IMR-90 (cell line): ENCODE measurements at regions not wholly inside any gene's neighbourhood (a gene's known extent, or its start where the extent isn't known, plus 50 kb on each side); places are given as distances from the start of the nearest gene placed in this dataset.

Source experiments
- ATAC-seq: fragments of 200-7000 bp; cut with Tn5 transposase; 2 replicates; pipeline ENCODE4 v1.9.1; 2020; ENCODE audit warnings: low read depth, mild to moderate bottlenecking, moderate library complexity
- BruUV-seq: library from RNA; stranded (reverse); fragments of 400-500 nt; replicated peaks from 2 replicates; lab custom pipeline; 2021; lab: Mats Ljungman, UMichigan
- CTCF ChIA-PET: fragments of 300-600 bp; formaldehyde crosslinking; extraction: SDS; loops from one replicate; lab custom pipeline; 2021; ENCODE audit warnings: antibody characterized with exemption; lab: Yijun Ruan, JAX
- POLR2A ChIA-PET: fragments of 300-600 bp; sonication (Branson Sonifier 250); formaldehyde crosslinking; loops from one replicate; lab custom pipeline; 2022; ENCODE audit warnings: antibody characterized with exemption; ENCODE audit not compliant: unreplicated experiment; lab: Charles Lee
- DNase-seq: peaks from one replicate; pipeline ENCODE4 v3.0.0; 2013
- H2AFZ ChIP-seq: replicated peaks from 2 replicates; pipeline ENCODE3; 2013; ENCODE audit warnings: low read length, mild to moderate bottlenecking; ENCODE audit not compliant: poor library complexity
- H2AK5ac ChIP-seq: 2 replicates; pipeline ENCODE4 v1.6.1; 2013; ENCODE audit warnings: low read depth, low read length, inconsistent platforms
- H2AK9ac ChIP-seq: replicated peaks from 2 replicates; pipeline ENCODE3; 2013; ENCODE audit warnings: mild to moderate bottlenecking, low read depth, low read length, moderate library complexity; ENCODE audit not compliant: poor library complexity
- H2BK120ac ChIP-seq: 2 replicates; pipeline ENCODE4 v1.6.1; 2013; ENCODE audit warnings: low read depth, low read length, inconsistent platforms
- H2BK15ac ChIP-seq: 3 replicates; pipeline ENCODE4 v1.6.1; 2013; ENCODE audit warnings: low read depth, low read length, inconsistent platforms
- H2BK20ac ChIP-seq: 2 replicates; pipeline ENCODE4 v1.6.1; 2013; ENCODE audit warnings: low read depth, mild to moderate bottlenecking, inconsistent platforms, low read length, moderate library complexity
- H2BK5ac ChIP-seq: 2 replicates; pipeline ENCODE4 v1.6.1; 2013; ENCODE audit warnings: mild to moderate bottlenecking, low read depth, low read length, inconsistent platforms; ENCODE audit not compliant: poor library complexity, severe bottlenecking
- H3K14ac ChIP-seq: replicated peaks from 2 replicates; pipeline ENCODE4 v1.6.1; 2013; ENCODE audit warnings: low read depth, low read length, inconsistent platforms
- H3K18ac ChIP-seq: 2 replicates; pipeline ENCODE4 v1.6.1; 2013; ENCODE audit warnings: low read depth, low read length, control low read depth
- H3K23ac ChIP-seq: 2 replicates; pipeline ENCODE4 v1.6.1; 2013; ENCODE audit warnings: low read depth, low read length, inconsistent platforms
- H3K27ac ChIP-seq: 2 replicates; pipeline ENCODE4 v1.5.1; 2013; ENCODE audit warnings: mild to moderate bottlenecking, control low read depth, low read length; ENCODE audit not compliant: insufficient read depth
- H3K27me3 ChIP-seq: 2 replicates; pipeline ENCODE4 v1.6.1; 2013; ENCODE audit warnings: low read length; ENCODE audit not compliant: control insufficient read depth, insufficient read depth
- H3K36me3 ChIP-seq: 2 replicates; pipeline ENCODE4 v1.6.1; 2013; ENCODE audit warnings: low read length, mixed read lengths; ENCODE audit not compliant: control insufficient read depth, insufficient read depth
- H3K4ac ChIP-seq: 2 replicates; pipeline ENCODE4 v1.6.1; 2013; ENCODE audit warnings: low read depth, low read length, inconsistent platforms
- H3K4me1 ChIP-seq: 2 replicates; pipeline ENCODE4 v1.6.1; 2013; ENCODE audit warnings: low read length, mixed read lengths; ENCODE audit not compliant: control insufficient read depth, insufficient read depth
- H3K4me2 ChIP-seq: 2 replicates; pipeline ENCODE4 v1.6.1; 2013; ENCODE audit warnings: low read depth, mild to moderate bottlenecking, control low read depth, low read length, moderate library complexity
- H3K4me3 ChIP-seq: 2 replicates; pipeline ENCODE4 v1.5.1; 2013; ENCODE audit warnings: low read depth, mild to moderate bottlenecking, control low read depth, low read length, moderate library complexity; ENCODE audit not compliant: insufficient read depth
- H3K56ac ChIP-seq: 2 replicates; pipeline ENCODE4 v1.6.1; 2013; ENCODE audit warnings: low read length, inconsistent platforms; ENCODE audit not compliant: insufficient read depth; ENCODE audit errors: extremely low read depth
- H3K79me1 ChIP-seq, 2 experiments: 2 replicates each; pipeline ENCODE4 v1.6.1; 2013; ENCODE audit warnings: low read length in 2 of 2, inconsistent platforms in 1 of 2, low read depth in 1 of 2
- H3K9ac ChIP-seq: 2 replicates; pipeline ENCODE4 v1.6.1; 2013; ENCODE audit warnings: low read depth, low read length, control low read depth
- H3K9me1 ChIP-seq: 2 replicates; pipeline ENCODE4 v1.6.1; 2013; ENCODE audit warnings: low read length, inconsistent platforms; ENCODE audit not compliant: insufficient read depth
- H3K9me3 ChIP-seq: 2 replicates; pipeline ENCODE4 v1.6.1; 2013; ENCODE audit warnings: low read length; ENCODE audit not compliant: control insufficient read depth, insufficient read depth
- H4K20me1 ChIP-seq: 2 replicates; pipeline ENCODE4 v1.6.1; 2013; ENCODE audit warnings: low read length, inconsistent platforms; ENCODE audit not compliant: insufficient read depth
- H4K5ac ChIP-seq: 2 replicates; pipeline ENCODE4 v1.6.1; 2013; ENCODE audit warnings: mild to moderate bottlenecking, low read depth, low read length, control low read depth
- H4K8ac ChIP-seq, 2 experiments: 2 replicates each; pipeline ENCODE4 v1.6.1; 2013; ENCODE audit warnings: low read depth in 2 of 2, low read length in 2 of 2, control low read depth in 1 of 2, inconsistent platforms in 1 of 2
- H4K91ac ChIP-seq: 2 replicates; pipeline ENCODE4 v1.6.1; 2013; ENCODE audit warnings: low read depth, low read length, inconsistent platforms; ENCODE audit not compliant: insufficient read depth
- BHLHE40 ChIP-seq: fragments of 150-350 bp; IDR thresholded peaks from 2 replicates; pipeline ENCODE4 v1.6.1; 2016; ENCODE audit warnings: mild to moderate bottlenecking, low read depth, low read length
- CEBPB ChIP-seq: IDR thresholded peaks from 2 replicates; pipeline ENCODE4 v1.6.1; 2012; ENCODE audit warnings: low read depth, low read length, improper control_type of control experiment
- CHD1 ChIP-seq: IDR thresholded peaks from 2 replicates; pipeline ENCODE4 v1.6.1; 2012; ENCODE audit warnings: low read depth, low read length, improper control_type of control experiment
- ELK1 ChIP-seq: fragments of 150-350 bp; IDR thresholded peaks from 2 replicates; pipeline ENCODE4 v1.6.1; 2016; ENCODE audit warnings: low read depth, mild to moderate bottlenecking, low read length, moderate library complexity, borderline replicate concordance
- FOS ChIP-seq: fragments of 150-350 bp; IDR thresholded peaks from 2 replicates; pipeline ENCODE4 v1.6.1; 2016; ENCODE audit warnings: low read depth, low read length
- MAFK ChIP-seq: IDR thresholded peaks from 2 replicates; pipeline ENCODE4 v1.6.1; 2012; ENCODE audit warnings: low read depth, low read length, improper control_type of control experiment
- MAZ ChIP-seq: IDR thresholded peaks from 2 replicates; pipeline ENCODE4 v1.6.1; 2012; ENCODE audit warnings: low read depth, mild to moderate bottlenecking, low read length, improper control_type of control experiment, moderate library complexity, borderline replicate concordance
- MXI1 ChIP-seq: IDR thresholded peaks from 2 replicates; pipeline ENCODE4 v1.6.1; 2012; ENCODE audit warnings: low read depth, mild to moderate bottlenecking, low read length, moderate library complexity, borderline replicate concordance
- NFE2L2 ChIP-seq: fragments of 150-350 bp; IDR thresholded peaks from 2 replicates; pipeline ENCODE4 v1.6.1; 2016; ENCODE audit warnings: low read depth, mild to moderate bottlenecking, low read length
- POLR2A ChIP-seq: IDR thresholded peaks from 2 replicates; pipeline ENCODE4 v1.6.1; 2012; ENCODE audit warnings: mild to moderate bottlenecking, low read depth, low read length
- RCOR1 ChIP-seq: IDR thresholded peaks from 2 replicates; pipeline ENCODE4 v1.6.1; 2012; ENCODE audit warnings: mild to moderate bottlenecking, low read length, improper control_type of control experiment; ENCODE audit not compliant: insufficient replicate concordance
- SMC3 ChIP-seq: fragments of 150-350 bp; IDR thresholded peaks from 2 replicates; pipeline ENCODE4 v1.6.1; 2016; ENCODE audit warnings: low read depth, mild to moderate bottlenecking, antibody characterized with exemption, low read length, moderate library complexity
- WGBS, 2 experiments: methylation state at CpG; one replicate each; pipeline versions ENCODE4 v1.1.5 to v1.1.7; 2013; ENCODE audit warnings: missing lambda C conversion rate in 2 of 2; ENCODE audit not compliant: insufficient read length in 1 of 2; ENCODE audit errors: extremely low coverage in 2 of 2; 5-methylcytosine and 5-hydroxymethylcytosine counted together
- dilution Hi-C: fragments of 300-500 bp; cut with HindIII; formaldehyde crosslinking; loops from one replicate; pipeline ENCODE4 v1.14.3; 2018; ENCODE audit warnings: low sequenced_read_pairs; ENCODE audit not compliant: unreplicated experiment
- in situ Hi-C: fragments of 300-500 bp; cut with MboI; formaldehyde crosslinking; loops from 3 replicates; pipeline ENCODE4 v1.14.3; 2019; ENCODE audit warnings: low sequenced_read_pairs, inconsistent platforms, mixed read lengths
- intact Hi-C: fragments of 100-400 bp; cut with micrococcal nuclease; formaldehyde crosslinking; loops from 2 replicates; pipeline ENCODE4 v1.10.0; 2022
- TF ChIP-seq, protein P1 (sequence below): conservative IDR thresholded peaks from 2 replicates; pipeline ENCODE4 v1.5.1; 2012; ENCODE audit warnings: mild to moderate bottlenecking, low read depth, low read length, improper control_type of control experiment
- TF ChIP-seq, protein P2 (sequence below): fragments of 150-350 bp; IDR thresholded peaks from 2 replicates; pipeline ENCODE4 v1.6.1; 2017; ENCODE audit warnings: mild to moderate bottlenecking, antibody characterized with exemption, low read length, low read depth

GRCh38 chr3:177932750-177933660 lies 603.2 kb upstream of the KCNMB2 start:
- intact Hi-C loops: no loop called here
- Histone ChIP-seq H4K91ac (no peak overlapping the region), H3K56ac (no peak overlapping the region), H2AK5ac (no peak overlapping the region), H3K23ac (no peak overlapping the region), H2BK20ac (no peak overlapping the region), H3K4ac (no peak overlapping the region), H4K5ac (no peak overlapping the region), H3K4me2 (no peak overlapping the region), H3K18ac (peak overlapping the region; percentile 67; the same call in 1 of the 2 replicates), H2BK120ac (no peak overlapping the region), H2BK5ac (peak overlapping the region; percentile 15), H3K9ac (no peak overlapping the region), H2BK15ac (0 out of 3 replicates have a peak overlapping the region, but pooled peaks have one; percentile 21), H4K20me1 (no peaks in the 10 kb centered on the region), H3K9me3 (no peaks in the 10 kb centered on the region), H3K36me3 (no peaks in the 10 kb centered on the region), H2AFZ (no peak overlapping the region), H3K79me1 (no peaks in the 10 kb centered on the region), H3K4me3 (no peak overlapping the region), H4K8ac (peak overlapping the region in 1 of 2 experiments; percentile 66; a peak in 1 of 4 replicates), H3K27me3 (no peaks in the 10 kb centered on the region), H2AK9ac (no peak overlapping the region), H3K4me1 (peaks cover 10% of the 10 kb centered on the region), H3K9me1 (no peaks in the 10 kb centered on the region), H3K27ac (no peak overlapping the region), H3K14ac (no peak overlapping the region; the same call in 1 of the 2 replicates)
- ChIA-PET CTCF (interaction anchor here (0.6 to 0.7 kb wide), 2 partner anchors 15 to 56 kb away, joined by 3 to 5 read pairs; no protein-coding TSS in a partner anchor), POLR2A (no interaction called here)
- no peak for ATAC-seq
- peak; percentile 6 for DNase-seq
- dilution Hi-C loops: no loop called here
- 100% methylated on average over 1 of the region's 5 CpGs; no CpG with 5 or more reads in 1 of the 2 experiments for WGBS, 2 experiments
- in situ Hi-C loops: no loop called here
- no TSS peak for BruUV-seq
- TF ChIP-seq MXI1: no peak
- no peak for TF ChIP-seq POLR2A
- no peak for TF ChIP-seq CHD1
- TF ChIP-seq NFE2L2: no peak
- TF ChIP-seq MAFK: no peak
- no peak for TF ChIP-seq FOS
- no peak for TF ChIP-seq RCOR1
- no peak for TF ChIP-seq BHLHE40
- TF ChIP-seq ELK1: no peak
- no peak for TF ChIP-seq MAZ
- TF ChIP-seq SMC3: no peak
- TF ChIP-seq, protein P1, sequence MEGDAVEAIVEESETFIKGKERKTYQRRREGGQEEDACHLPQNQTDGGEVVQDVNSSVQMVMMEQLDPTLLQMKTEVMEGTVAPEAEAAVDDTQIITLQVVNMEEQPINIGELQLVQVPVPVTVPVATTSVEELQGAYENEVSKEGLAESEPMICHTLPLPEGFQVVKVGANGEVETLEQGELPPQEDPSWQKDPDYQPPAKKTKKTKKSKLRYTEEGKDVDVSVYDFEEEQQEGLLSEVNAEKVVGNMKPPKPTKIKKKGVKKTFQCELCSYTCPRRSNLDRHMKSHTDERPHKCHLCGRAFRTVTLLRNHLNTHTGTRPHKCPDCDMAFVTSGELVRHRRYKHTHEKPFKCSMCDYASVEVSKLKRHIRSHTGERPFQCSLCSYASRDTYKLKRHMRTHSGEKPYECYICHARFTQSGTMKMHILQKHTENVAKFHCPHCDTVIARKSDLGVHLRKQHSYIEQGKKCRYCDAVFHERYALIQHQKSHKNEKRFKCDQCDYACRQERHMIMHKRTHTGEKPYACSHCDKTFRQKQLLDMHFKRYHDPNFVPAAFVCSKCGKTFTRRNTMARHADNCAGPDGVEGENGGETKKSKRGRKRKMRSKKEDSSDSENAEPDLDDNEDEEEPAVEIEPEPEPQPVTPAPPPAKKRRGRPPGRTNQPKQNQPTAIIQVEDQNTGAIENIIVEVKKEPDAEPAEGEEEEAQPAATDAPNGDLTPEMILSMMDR: no peak
- TF ChIP-seq, protein P2, sequence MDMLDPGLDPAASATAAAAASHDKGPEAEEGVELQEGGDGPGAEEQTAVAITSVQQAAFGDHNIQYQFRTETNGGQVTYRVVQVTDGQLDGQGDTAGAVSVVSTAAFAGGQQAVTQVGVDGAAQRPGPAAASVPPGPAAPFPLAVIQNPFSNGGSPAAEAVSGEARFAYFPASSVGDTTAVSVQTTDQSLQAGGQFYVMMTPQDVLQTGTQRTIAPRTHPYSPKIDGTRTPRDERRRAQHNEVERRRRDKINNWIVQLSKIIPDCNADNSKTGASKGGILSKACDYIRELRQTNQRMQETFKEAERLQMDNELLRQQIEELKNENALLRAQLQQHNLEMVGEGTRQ: no peak
- no peak for TF ChIP-seq CEBPB
